Thyroid gland (tissue), 4 donors: ENCODE measurements at regions not wholly inside any gene's neighbourhood (a gene's known extent, or its start where the extent isn't known, plus 50 kb on each side); places are given as distances from the start of the nearest gene placed in this dataset.

Experiments used
- POLR2A ChIP-seq, 2 donors: fragments of 450-650 bp; IDR thresholded peaks; one replicate each; pipeline ENCODE4 v1.6.1; 2017; ENCODE audit warnings: antibody characterized with exemption in 2 of 2, mild to moderate bottlenecking in 2 of 2, moderate library complexity in 1 of 2
- TF ChIP-seq, protein P1 (sequence below), 6 experiments: fragments of 200-600 bp in 3 of 6; fragments of 450-650 bp in 3 of 6; sonication (generic) in 3 of 6; IDR thresholded peaks; one replicate each; pipeline ENCODE4 v1.5.1; 2016 to 2019; ENCODE audit warnings: antibody characterized with exemption in 6 of 6, mild to moderate bottlenecking in 2 of 6, inconsistent platforms in 1 of 6, moderate library complexity in 1 of 6

DNA sequence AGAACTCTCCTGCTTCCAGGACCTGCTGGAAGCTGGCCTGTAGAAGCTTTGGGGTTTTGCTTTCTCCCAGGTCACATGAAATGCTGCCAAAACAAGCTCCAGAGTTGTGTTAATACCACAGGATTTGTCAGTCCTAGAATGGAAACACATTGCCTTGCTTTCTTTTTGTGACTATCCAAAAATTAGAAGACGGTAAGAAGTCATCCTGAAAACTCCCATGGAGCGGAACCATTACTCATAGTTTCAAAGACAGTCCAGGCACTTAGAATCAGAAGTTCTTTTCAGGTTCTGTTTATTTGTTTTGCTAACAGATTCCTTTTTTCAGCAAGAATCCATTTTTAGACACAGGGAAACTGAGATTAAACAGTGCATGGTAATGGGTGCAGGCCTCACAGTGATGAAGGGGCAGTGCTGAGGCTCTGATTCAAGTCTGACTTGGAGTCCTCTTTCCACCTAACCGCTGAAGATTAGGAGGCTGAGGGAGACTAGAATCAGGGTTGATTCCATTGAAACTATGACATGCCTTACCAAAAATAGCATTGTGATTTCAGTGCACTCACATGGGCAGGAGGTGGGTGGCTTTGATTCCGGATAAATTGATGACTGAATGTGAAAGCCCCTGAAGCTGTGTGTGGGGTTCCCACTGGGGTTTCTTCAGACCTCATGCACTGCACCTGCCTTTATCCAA, 72.2 kb upstream of the NAA20 start:
- TF ChIP-seq POLR2A (IDR thresholded peaks at IDR 0.05): no peak
- TF ChIP-seq, protein P1, sequence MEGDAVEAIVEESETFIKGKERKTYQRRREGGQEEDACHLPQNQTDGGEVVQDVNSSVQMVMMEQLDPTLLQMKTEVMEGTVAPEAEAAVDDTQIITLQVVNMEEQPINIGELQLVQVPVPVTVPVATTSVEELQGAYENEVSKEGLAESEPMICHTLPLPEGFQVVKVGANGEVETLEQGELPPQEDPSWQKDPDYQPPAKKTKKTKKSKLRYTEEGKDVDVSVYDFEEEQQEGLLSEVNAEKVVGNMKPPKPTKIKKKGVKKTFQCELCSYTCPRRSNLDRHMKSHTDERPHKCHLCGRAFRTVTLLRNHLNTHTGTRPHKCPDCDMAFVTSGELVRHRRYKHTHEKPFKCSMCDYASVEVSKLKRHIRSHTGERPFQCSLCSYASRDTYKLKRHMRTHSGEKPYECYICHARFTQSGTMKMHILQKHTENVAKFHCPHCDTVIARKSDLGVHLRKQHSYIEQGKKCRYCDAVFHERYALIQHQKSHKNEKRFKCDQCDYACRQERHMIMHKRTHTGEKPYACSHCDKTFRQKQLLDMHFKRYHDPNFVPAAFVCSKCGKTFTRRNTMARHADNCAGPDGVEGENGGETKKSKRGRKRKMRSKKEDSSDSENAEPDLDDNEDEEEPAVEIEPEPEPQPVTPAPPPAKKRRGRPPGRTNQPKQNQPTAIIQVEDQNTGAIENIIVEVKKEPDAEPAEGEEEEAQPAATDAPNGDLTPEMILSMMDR (IDR thresholded peaks at IDR 0.05): no peak
